T1000 (cell line): ENCODE measurements at regions not wholly inside any gene's neighbourhood (a gene's known extent, or its start where the extent isn't known, plus 50 kb on each side); places are given as distances from the start of the nearest gene placed in this dataset.

Experiments used
- DNase-seq: peaks from one replicate; lab custom pipeline; 2025; ENCODE audit warnings: mixed read lengths; lab: John Stamatoyannopoulos, UW

DNA sequence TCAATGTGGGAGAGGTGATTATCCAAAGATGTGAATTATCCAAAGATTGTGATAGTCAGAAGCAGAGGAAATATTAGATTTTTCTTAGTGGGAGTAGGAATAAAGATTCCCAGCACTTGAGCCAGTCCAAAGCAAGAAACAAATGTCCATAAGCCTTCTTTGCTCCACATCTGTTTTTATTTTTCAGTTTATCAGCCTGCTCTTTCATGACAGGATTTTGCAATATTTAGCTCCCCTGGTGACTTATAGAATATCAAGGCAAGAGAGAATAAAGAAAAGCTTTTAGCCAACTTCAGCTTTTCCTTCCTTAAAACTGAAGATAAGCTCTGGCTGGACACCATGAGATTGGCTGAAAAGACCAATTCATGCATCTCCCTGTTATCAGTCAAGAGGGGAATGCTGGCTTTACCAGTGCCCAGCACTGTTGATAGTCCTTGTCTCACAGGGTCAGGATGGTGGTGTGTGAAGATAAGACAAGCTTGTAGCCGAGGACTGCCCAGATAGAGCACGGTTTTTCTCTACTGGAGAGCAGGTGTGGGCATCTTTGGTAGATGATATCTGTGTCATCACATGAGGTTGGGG, 706.5 kb downstream of the KCNJ2 start:
- no peak for DNase-seq

DNA sequence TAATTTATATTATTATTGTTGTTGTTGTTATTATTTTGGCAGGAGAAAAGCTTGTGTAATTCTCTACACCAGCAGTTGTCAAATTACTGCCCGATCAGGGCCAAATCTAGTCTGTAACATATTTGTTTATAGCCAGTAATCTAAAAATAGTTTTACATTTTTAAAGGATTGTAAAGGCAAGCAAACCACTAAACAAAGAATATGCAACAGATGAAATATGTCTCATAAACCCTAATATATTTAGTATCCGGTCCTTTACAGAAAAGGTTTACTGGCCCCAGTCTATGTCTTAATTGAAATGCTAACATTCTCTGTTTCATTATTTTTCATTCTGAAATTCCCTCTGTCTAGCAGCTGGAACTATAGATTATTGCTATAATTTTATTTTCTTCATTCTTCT, 709.5 kb downstream of the KCNJ2 start:
- DNase-seq: no peak

DNA sequence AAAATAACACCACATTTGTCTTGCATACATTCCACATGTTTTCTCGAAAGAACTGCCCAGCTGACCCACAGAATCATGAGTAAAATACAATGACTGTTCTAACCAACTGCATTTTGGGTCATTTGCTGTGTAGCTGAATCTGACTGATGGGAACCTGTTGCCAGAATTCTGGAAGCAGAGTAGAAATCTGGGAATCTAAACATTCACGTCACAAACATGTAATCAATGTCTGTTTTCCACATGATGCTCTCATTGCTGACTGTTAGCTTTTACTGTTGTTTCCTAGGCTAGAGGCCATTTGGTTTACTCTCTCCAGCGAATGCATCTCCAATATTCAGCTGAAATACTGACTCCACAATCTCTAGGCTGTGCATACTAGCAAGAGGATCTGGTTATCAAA, 710.1 kb downstream of the KCNJ2 start:
- no peak for DNase-seq

DNA sequence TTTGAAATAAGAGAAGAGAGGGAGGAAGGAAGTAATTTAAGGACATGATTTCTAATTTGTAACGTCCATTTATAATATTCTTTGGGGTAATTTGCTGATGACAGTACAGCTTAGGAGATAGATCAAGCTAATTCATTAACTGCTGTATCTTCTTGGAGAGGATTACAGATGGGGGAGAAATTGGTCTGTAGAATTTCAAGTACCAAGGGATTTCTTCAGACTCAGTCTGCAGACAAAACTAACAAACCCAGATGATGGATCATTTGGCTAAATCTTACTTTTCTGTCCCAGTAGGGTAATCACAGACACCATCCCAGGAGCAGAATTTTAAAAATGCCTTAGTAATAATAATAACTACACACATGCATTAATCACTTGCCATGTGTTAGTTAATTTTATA, 711.8 kb downstream of the KCNJ2 start:
- no peak for DNase-seq

DNA sequence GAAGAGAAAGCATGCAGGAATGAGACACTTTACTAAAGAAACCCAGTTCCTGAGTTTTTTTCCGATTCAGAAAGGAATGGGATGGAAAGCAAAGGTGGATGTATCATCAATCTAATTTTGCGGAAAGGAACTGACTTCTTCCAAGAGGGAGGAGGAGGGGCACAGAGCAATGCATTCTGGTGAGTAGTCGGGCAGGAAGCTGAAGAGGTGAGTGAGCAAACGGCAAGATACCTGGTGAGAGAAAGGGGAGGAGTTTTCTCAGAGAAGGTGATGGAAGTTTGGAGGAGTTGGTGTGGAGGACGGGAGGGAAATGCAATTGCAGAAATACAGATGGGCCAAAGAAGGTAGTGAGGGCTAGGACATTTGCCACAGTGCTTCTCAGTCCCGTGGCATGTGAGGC, 713.2 kb downstream of the KCNJ2 start:
- DNase-seq: no peak

DNA sequence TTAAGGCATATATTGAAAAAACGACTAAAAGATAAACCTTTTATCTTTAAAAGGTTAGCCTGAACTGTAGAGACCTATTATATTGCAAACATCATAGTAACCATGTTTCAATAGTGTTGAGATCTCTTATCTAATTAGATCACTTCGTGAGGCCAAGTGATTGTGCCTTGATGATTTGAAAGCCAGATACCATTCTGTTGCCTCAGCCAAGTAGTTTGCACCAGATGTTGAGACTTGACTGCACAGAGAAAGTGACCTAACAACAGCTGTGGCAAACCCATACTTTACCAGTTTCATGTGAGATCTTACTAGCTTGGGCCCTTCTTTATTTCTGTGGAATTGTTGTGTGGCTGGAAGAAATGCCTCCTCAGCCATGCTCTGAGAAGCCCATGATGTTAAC, 717.3 kb downstream of the KCNJ2 start:
- no peak for DNase-seq

DNA sequence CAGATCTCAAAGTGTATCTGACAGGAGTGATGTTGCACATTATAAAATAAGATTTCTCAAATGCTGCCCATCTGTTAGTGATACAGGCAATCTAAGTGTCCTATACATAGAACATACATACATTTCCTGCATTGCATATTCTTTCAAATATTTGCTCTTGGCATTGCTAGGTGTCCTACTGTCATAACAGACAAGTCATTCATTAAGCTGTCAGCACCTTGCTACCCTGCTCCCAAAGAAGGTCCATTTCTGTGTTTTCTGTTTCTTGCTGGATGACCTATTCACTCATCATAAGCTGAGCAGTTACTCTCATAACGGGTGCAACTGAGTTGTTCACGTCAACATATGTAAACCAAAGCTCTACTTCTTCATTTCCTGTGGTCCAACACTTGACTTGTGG, 719.0 kb downstream of the KCNJ2 start:
- DNase-seq: no peak

DNA sequence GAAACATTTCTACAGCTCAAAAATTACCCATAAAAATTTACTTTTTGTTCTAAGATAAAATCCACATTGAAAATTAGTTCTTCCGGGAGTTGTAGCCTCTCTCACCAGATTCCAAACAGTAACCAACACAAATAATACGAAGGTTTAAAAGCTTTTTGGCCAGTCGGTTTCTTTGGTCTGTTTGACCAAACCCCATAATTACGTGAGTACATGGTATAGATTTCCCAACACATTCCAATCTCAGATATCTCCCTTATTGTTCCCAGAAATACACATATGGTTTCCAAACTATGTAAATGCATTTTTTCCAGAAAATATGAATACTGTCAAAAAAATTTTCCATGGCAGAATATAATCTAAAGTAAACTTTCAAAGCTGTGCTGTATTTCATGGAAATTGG, 722.0 kb downstream of the KCNJ2 start:
- no peak for DNase-seq

DNA sequence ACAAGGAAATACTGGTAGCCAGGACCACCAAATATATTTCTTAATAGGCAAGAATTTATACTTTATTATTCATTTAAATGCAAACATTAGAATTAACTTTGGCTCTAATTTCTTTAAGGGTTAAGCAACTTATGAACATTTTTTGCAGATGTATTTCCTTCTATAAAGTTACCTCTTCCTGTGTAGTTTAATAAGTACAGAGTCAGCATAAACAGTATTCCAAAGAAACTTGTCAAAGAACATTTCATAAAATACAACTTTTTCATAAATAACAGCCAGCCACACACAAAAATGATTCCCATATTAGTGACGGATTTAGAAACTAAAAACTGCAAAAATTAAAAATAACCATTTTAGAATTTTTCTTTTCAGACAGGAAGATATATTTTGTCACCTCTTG, 723.2 kb downstream of the KCNJ2 start:
- DNase-seq: no peak

DNA sequence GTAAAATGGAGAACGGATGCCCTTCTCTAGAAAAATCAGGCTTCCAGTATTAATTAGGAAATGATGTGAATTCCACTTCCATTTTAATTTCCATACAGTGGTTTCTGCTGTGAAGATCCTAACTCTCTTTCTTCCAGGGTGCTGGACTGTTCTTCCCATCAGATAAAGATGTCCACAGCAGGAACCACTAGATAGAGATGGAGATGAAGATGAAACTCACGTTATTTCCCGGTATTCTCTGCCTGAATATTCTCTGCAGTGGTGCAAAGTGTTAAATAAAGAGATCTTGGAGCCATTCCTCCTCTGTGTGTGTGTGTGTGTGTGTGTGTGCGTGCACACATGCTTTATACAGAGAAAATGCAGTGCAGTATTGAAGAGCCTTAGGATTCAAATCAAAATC, 727.5 kb downstream of the KCNJ2 start:
- no peak for DNase-seq

DNA sequence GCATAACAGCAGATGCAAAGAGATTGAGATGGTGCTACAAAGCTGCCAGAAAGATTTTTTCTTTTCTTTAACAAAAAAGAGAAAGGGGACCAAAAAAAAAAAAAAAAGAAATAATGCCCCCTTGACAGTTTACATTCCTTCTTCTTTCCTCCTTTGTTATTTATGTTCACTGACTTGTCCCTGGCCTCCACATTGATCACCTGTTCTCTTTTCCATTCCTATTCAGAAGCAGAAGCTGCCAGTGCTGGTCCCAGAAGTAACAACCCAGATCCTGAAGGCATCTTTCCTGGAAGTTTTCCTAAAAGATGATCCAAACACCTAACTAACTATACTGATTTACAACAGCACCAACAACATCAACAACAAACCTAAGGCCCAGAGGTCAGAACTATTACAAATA, 728.1 kb downstream of the KCNJ2 start:
- DNase-seq: no peak

DNA sequence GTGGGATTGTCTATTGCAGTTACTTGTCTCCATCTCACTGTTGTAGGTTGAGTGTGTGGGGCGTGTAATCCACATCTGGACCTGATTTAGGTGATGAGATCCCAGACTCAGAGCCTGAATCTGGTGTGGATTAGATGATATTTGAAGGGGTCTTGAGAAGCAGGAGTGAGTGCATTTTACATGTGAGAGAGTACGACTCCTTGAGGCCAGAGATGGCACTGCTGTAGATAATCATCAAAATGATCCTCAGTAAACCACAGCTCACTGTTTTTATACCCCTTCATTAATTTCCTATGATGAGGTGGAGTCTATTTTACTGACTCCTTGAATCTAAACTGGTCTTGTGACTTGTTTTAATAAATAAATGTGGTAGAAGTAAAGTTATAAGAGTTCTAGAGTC, 732.5 kb downstream of the KCNJ2 start:
- no peak for DNase-seq

DNA sequence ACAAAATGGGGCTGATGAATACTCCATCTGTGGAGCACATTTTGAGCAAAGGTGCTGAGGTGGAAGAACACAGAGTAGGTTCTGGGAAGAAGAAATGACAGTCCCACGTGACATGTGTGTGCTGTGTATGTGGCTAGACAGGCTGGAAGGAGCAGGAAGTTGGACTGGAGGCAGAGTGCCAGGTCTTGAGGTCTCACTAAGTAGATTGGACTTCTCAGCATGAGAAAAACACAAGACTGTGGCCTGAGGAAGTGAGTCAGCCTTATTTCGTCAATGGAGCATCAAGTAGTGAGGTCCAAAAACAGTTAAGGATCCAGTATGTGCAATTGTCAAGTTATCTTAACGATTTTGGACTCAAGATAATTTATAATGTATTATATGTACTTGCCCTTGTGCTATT, 736.5 kb downstream of the KCNJ2 start:
- peak; percentile 26 for DNase-seq

DNA sequence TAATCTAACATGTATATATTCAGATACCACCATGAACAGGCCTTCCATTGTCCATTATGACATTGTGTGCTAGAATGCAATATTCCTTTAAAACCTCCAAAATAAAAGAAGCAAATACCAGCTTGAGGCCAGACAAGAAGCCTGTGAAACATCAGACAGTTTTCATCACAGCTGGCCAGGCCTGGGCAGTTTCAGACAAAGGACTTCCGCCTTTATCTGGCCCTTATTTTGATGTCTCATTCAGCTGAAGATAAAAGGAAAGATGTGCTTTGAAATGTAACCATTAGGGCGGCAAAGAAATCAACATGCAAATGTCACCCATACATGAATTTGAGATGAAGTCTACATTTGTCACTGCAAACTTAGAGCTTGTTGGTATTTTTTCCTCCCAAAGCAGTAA, 737.5 kb downstream of the KCNJ2 start:
- no peak for DNase-seq

DNA sequence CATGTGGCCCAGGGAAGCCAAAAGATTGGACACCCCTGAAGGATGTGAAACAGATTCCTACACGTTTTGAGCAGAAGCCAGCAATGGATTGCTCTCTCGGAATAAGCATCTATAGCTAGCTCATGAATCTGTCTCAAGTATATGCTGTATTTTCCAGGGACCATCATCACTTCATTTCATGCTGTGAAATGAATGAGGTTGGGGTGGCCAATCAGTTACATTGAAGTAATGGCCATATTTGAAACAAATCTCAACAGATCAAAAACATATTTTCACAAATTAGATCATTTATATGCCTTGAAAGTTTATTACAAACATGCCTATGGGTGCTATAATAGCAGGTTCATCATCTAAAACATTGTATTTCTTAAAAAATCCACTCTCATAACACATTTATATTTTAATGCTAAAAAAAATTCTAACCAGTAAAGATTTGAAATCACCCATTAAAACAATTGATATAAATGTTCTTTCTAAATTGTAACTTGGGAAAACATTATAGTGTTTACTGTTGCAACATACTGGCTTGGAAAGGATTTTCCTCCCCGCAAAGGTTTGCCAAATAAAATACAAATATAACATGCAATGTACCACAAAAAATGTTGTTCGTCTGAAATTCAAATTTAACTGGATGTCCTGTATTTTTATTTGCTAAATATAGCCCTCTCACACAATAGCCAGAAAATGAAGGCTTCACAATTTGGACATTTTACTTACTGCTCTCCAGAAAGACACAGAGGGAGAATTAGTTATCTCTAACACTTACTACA, 743.6 kb downstream of the KCNJ2 start:
- no peak for DNase-seq

DNA sequence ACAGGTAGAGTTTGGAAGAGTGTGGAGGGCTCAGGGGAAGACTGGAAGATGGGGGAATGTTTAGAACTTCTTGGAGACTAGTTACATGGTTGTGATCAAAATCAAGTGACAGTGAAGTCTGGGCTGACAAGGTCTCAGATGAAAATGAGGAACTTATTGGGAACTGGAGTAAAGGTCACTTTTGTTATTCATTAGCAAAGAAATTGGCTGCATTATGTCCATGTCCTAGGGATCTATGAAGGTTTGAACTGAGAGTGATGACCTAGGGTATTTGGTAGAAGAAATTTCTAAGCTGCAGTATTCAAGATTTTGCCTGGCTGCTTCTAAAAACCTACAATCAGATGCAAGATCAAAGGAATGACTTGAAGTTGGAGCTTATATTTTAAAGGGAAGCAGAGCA, 747.1 kb downstream of the KCNJ2 start:
- no peak for DNase-seq

DNA sequence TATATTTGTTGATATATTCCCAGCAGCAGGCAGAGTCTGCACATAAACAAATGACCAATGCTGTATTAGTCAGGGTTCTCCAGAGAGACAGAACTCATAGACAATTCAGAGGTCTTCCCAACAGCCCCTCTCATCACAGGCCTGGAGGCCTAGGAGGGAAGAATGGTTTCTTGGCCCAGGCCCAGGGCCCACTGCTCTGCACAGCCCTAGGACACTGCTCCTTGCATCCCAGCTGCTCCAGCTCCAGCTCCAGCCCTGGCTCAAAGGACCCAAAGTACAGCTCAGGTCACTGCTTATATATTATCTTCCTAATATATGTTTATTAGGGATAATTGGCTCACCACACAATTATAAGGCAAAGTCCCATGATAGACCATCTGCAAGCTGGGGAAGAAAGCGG, 749.9 kb downstream of the KCNJ2 start:
- no peak for DNase-seq

DNA sequence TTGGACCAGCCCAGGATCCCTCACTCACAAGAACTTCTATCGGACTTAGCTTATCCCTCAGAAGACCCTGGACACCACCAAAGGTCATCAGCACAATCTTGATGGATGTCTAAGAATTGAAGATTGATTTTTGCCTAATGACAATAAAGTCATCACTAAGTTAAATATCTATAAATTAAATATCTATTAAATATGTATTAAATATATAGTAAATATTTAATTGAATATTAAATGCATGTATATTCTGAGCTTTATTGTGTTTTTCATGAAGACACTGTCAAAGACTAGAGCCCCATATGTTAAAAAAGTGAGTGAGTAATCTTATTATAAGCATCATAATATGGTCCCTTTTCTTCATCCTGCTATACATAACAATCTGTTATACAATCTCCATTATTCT, 751.1 kb downstream of the KCNJ2 start:
- no peak for DNase-seq

DNA sequence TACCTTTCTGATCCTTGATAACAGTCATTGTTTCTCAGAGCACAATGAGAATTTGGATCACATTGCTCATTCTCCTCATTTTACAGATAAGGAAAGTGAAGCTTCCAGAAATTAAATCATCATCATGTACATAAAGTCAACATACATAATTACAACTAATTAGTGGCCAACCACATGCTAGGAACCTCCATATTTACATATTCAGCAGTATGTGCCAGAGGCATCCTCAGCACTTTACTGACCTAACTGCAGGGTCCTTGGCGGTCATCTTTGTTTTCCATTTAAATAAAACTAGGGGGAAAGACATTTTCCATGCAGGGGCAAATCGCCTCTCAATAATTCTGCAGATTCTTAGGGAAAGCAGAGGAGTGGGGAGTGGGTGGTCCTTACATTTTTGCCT, 752.9 kb downstream of the KCNJ2 start:
- no peak for DNase-seq

DNA sequence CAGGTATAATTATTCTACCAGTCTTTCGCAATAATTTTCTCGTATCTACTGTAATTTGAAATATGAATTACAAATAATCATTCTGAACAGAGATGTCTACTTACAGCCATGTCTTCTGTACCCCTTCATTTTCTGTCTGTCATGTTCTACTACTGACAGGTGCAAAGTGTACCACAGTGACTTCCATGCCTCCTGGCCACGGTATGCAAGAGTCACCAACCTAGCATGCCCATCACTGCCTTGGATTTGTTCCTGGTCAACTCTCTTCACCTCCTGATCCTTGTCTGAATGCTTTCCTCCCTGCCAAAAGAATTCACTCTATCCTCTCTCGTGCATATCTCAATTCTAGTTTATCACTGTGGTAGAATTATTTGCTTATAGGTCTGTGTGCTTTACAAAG, 755.4 kb downstream of the KCNJ2 start:
- no peak for DNase-seq

DNA sequence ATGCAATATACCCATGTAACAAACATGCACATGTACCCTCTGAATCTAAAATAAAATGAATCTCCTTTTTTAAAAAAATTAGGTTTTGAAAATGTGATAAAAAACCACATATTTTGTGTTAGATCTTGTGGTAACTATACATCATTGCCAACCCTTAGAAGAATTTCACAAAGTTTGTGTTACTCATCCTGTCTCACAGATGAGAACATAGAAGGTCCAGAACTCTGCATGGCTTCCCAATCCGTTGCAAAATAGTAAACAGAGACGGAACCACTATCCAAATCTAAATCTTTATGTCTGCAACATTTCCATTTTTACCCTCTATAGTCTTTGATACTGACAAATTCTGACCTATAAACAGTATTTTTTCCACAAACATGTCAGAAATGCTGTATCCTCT, 759.9 kb downstream of the KCNJ2 start:
- DNase-seq: no peak

DNA sequence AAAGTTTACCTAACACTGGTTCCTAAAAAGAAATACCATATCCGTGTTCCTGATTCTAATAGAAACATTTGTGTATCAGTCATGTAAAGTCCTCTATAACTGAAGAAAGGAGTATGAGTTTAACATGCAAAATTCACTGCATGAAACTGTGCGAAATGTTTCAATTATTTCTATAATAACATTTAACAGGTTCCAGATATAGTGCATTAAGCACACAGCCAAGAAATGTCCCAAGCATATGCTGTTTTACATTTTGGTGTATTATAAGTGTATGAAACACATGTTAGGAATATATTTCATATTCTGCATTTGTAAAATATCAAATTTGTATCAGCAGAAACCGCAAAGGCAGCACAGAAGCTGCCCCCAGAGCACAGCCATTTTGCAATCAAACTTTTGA, 764.9 kb downstream of the KCNJ2 start:
- no peak for DNase-seq

DNA sequence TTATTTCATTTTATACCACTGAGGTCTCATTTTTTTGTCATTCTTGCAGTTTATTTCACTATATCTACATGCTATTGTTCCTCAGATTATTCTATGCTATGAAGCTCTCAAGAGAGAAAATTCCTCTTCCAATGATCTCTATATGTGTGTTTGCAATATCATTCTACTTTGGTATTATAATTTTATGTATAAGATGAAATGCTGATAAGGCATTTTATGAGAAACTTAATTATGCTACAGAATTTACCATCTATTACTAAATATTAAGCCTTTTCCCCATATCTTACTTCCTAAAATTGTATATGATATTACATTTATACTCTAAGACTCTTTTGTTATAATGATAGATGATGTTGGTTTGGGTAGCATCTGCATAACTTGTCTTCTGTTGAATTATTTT, 765.5 kb downstream of the KCNJ2 start:
- no peak for DNase-seq

DNA sequence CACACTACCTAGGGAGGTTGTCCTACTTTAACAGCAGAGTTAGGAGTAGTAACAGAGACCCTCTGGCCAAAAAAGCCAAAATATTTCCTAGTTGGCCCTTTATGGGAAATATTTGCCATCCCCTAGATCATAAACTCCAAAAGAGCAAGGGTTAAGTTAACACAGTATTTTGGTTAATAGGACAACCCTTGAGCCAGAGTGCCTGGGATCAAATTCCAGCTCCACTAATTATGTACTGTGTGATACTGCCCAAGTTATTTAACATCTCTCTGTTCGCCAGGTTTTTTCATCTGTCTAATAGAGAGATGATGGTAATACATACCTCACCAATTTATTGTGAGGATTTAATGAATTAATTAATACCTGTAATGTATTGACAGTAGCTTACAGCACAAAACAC, 767.4 kb downstream of the KCNJ2 start:
- no peak for DNase-seq
